GM12878 (cell line): ENCODE measurements at regions not wholly inside any gene's neighbourhood (a gene's known extent, or its start where the extent isn't known, plus 50 kb on each side); places are given as distances from the start of the nearest gene placed in this dataset.

Source experiments
- ATAC-seq: fragments of 200-7000 bp; cut with Tn5 transposase; 3 replicates; pipeline ENCODE4 v1.9.1; 2020; ENCODE audit warnings: mild to moderate bottlenecking, moderate library complexity
- BruUV-seq: library from RNA; stranded (reverse); fragments of 400-500 nt; replicated peaks from 2 replicates; lab custom pipeline; 2021; lab: Mats Ljungman, UMichigan
- CTCF ChIA-PET: fragments of 300-600 bp; sonication (Branson Sonifier 250); formaldehyde crosslinking; extraction: SDS; loops from one replicate; lab custom pipeline; 2021; ENCODE audit warnings: inconsistent platforms; lab: Yijun Ruan, JAX
- POLR2A ChIA-PET: fragments of 350-600 bp; formaldehyde crosslinking; extraction: SDS; loops from one replicate; lab custom pipeline; 2021; ENCODE audit warnings: inconsistent platforms; lab: Charles Lee
- RAD21 ChIA-PET: fragments of 300-600 bp; sonication (Branson Sonifier 250); formaldehyde crosslinking; loops from one replicate; lab custom pipeline; 2023; ENCODE audit warnings: antibody characterized with exemption; ENCODE audit not compliant: unreplicated experiment; lab: Charles Lee
- SMC1A ChIA-PET: fragments of 300-600 bp; sonication (Branson Sonifier 250); formaldehyde crosslinking; loops from one replicate; lab custom pipeline; 2023; ENCODE audit not compliant: unreplicated experiment, uncharacterized antibody; lab: Charles Lee
- DNase-seq: peaks from one replicate; pipeline ENCODE4 v3.0.0-alpha.2; 2011; ENCODE audit warnings: low read depth, low spot score
- FAIRE-seq: peaks from 3 replicates; lab custom pipeline; 2011; peaks lifted over from hg19 to GRCh38; lab: Jason Lieb, UNC
- H2AFZ ChIP-seq: 2 replicates; pipeline ENCODE4 v1.6.0; 2011; ENCODE audit warnings: low read depth, low read length, control low read depth; ENCODE audit not compliant: control insufficient read depth
- H3K27ac ChIP-seq: 2 replicates; pipeline ENCODE4 v1.5.1; 2011; ENCODE audit warnings: control low read depth; ENCODE audit not compliant: control insufficient read depth, insufficient read depth
- H3K27me3 ChIP-seq, 2 experiments: replicated peaks in 1 of 2; 2 replicates each; pipeline versions ENCODE4 v1.6.0 to v1.6.1; 2011; ENCODE audit warnings: low read length in 1 of 2; ENCODE audit not compliant: control insufficient read depth in 2 of 2, insufficient read depth in 2 of 2
- H3K36me3 ChIP-seq, 2 experiments: 2 replicates each; pipeline ENCODE4 v1.5.1; 2011; ENCODE audit warnings: low read length in 1 of 2; ENCODE audit not compliant: control insufficient read depth in 2 of 2, insufficient read depth in 2 of 2
- H3K4me1 ChIP-seq: 2 replicates; pipeline ENCODE4 v1.6.1; 2011; ENCODE audit warnings: mild to moderate bottlenecking, low read length, moderate library complexity, mixed read lengths; ENCODE audit not compliant: control insufficient read depth, insufficient read depth
- H3K4me2 ChIP-seq: 2 replicates; pipeline ENCODE4 v1.6.0; 2011; ENCODE audit warnings: control low read depth; ENCODE audit not compliant: control insufficient read depth, insufficient read depth
- H3K4me3 ChIP-seq: fragments of 200-600 bp; sonication (generic); 2 replicates; pipeline ENCODE4 v1.5.1; 2016
- H3K79me2 ChIP-seq: 2 replicates; pipeline ENCODE4 v1.6.0; 2011; ENCODE audit warnings: low read length; ENCODE audit not compliant: control insufficient read depth, insufficient read depth
- H3K9ac ChIP-seq: 2 replicates; pipeline ENCODE4 v1.8.0; 2011; ENCODE audit warnings: low read length, control low read depth, mixed read lengths; ENCODE audit not compliant: control insufficient read depth, insufficient read depth
- H3K9me3 ChIP-seq: replicated peaks from 3 replicates; pipeline ENCODE4 v1.5.1; 2011; ENCODE audit warnings: mild to moderate bottlenecking, low read length; ENCODE audit not compliant: control insufficient read depth, insufficient read depth
- H4K20me1 ChIP-seq: 2 replicates; pipeline ENCODE4 v1.6.0; 2011; ENCODE audit not compliant: control insufficient read depth, insufficient read depth
- CBFB ChIP-seq: IDR thresholded peaks from 2 replicates; pipeline ENCODE4 v1.6.1; 2016; ENCODE audit warnings: antibody characterized with exemption, low read depth
- ELK1 ChIP-seq: IDR thresholded peaks from 2 replicates; pipeline ENCODE4 v1.6.1; 2012; ENCODE audit warnings: low read depth, low read length, improper control_type of control experiment
- GATAD2B ChIP-seq: fragments of 450-650 bp; conservative IDR thresholded peaks from 2 replicates; pipeline ENCODE4 v1.6.1; 2017; ENCODE audit warnings: low read depth, mild to moderate bottlenecking, moderate library complexity
- HCFC1 ChIP-seq: fragments of 150-350 bp; IDR thresholded peaks from 2 replicates; pipeline ENCODE4 v1.6.1; 2014; ENCODE audit warnings: low read length
- IKZF1 ChIP-seq: fragments of 450-650 bp; conservative IDR thresholded peaks from 2 replicates; pipeline ENCODE4 v1.6.1; 2017; ENCODE audit warnings: antibody characterized with exemption, mild to moderate bottlenecking
- NFIC ChIP-seq: IDR thresholded peaks from 2 replicates; pipeline ENCODE4 v1.6.1; 2012; ENCODE audit warnings: low read depth, mild to moderate bottlenecking, inconsistent platforms, low read length, moderate library complexity
- NFXL1 ChIP-seq: fragments of 450-650 bp; IDR thresholded peaks from 2 replicates; pipeline ENCODE4 v1.6.1; 2017; ENCODE audit warnings: antibody characterized with exemption, mild to moderate bottlenecking, borderline replicate concordance
- NR2F1 ChIP-seq: fragments of 450-650 bp; conservative IDR thresholded peaks from 2 replicates; pipeline ENCODE4 v1.6.1; 2017; ENCODE audit warnings: mild to moderate bottlenecking
- RAD21 ChIP-seq: IDR thresholded peaks from 2 replicates; pipeline ENCODE4 v1.6.1; 2011; ENCODE audit warnings: mild to moderate bottlenecking, low read depth, low read length, moderate library complexity; ENCODE audit not compliant: insufficient read depth
- RELB ChIP-seq: fragments of 450-650 bp; IDR thresholded peaks from 2 replicates; pipeline ENCODE4 v1.6.1; 2017; ENCODE audit warnings: low read depth, mild to moderate bottlenecking, moderate library complexity
- RUNX3 ChIP-seq: IDR thresholded peaks from 2 replicates; pipeline ENCODE4 v1.6.1; 2012; ENCODE audit warnings: low read length, inconsistent platforms
- SUZ12 ChIP-seq: fragments of 200-600 bp; sonication (generic); IDR thresholded peaks from one replicate; pipeline ENCODE4 v1.6.1; 2018; ENCODE audit warnings: antibody characterized with exemption, mild to moderate bottlenecking; ENCODE audit not compliant: unreplicated experiment
- ZBTB4 ChIP-seq: fragments of 450-650 bp; formaldehyde crosslinking; IDR thresholded peaks from 2 replicates; pipeline ENCODE4 v1.4.0; 2022; ENCODE audit warnings: mild to moderate bottlenecking, moderate library complexity
- WGBS: methylation state at CpG from one replicate; pipeline ENCODE4 v1.1.6; 2016; ENCODE audit warnings: low lambda C conversion rate; ENCODE audit not compliant: insufficient replicate concordance, insufficient coverage; ENCODE audit errors: missing lambda C conversion rate; 5-methylcytosine and 5-hydroxymethylcytosine counted together
- in situ Hi-C: fragments of 300-500 bp; cut with MboI; formaldehyde crosslinking; loops from 9 replicates; pipeline ENCODE4 v1.14.3; 2018; ENCODE audit warnings: mixed read lengths
- intact Hi-C: fragments of 100-400 bp; cut with micrococcal nuclease; formaldehyde crosslinking; loops from one replicate; pipeline ENCODE4 v1.14.2; 2022; ENCODE audit not compliant: unreplicated experiment

GRCh38 chr1:79226963-79227362 is 220.4 kb upstream of the ADGRL4 start:
- ChIA-PET SMC1A (no interaction called here), RAD21 (no interaction called here), CTCF (no interaction called here), POLR2A (no interaction called here)
- DNase-seq (no peak), FAIRE-seq (no peak), ATAC-seq (no peak)
- H3K4me2 ChIP-seq: no peak overlapping the region
- no peak overlapping the region for H3K4me3 ChIP-seq
- H3K9me3 ChIP-seq: no peaks in the 10 kb centered on the region
- no peaks in the 10 kb centered on the region for H4K20me1 ChIP-seq
- in situ Hi-C loops (no loop called here), intact Hi-C loops (no loop called here)
- no peaks in the 10 kb centered on the region for H3K79me2 ChIP-seq
- TF ChIP-seq ELK1: no peak
- TF ChIP-seq RAD21: no peak
- no peak for TF ChIP-seq HCFC1
- no peak for TF ChIP-seq NFIC
- TF ChIP-seq SUZ12: no peak
- TF ChIP-seq CBFB: no peak
- TF ChIP-seq GATAD2B: no peak
- TF ChIP-seq NFXL1: no peak
- 0% methylated on average over 2 of the region's 2 CpGs for WGBS
- no peaks in the 10 kb centered on the region for H3K27me3 ChIP-seq
- no peaks in the 10 kb centered on the region for H3K36me3 ChIP-seq
- no TSS peak for BruUV-seq
- H3K4me1 ChIP-seq: no peaks in the 10 kb centered on the region
- H2AFZ ChIP-seq: no peak overlapping the region
- no peak overlapping the region for H3K27ac ChIP-seq
- no peak overlapping the region for H3K9ac ChIP-seq

- ChIA-PET SMC1A (interaction anchor here (1.4 kb wide), 1 partner anchor 10 kb away, joined by 5 read pairs; no protein-coding TSS in a partner anchor), CTCF (no interaction called here), RAD21 (interaction anchor here (0.5 kb wide), 1 partner anchor 25 kb away, joined by 3 read pairs; no protein-coding TSS in a partner anchor), POLR2A (no interaction called here)
- Histone ChIP-seq H3K27ac (no peak overlapping the region), H3K9me3 (no peaks in the 10 kb centered on the region; the same call in 2 of the 3 replicates), H3K27me3 (no peaks in the 10 kb centered on the region), H3K36me3 (no peaks in the 10 kb centered on the region), H2AFZ (no peak overlapping the region), H3K4me2 (no peak overlapping the region), H4K20me1 (no peaks in the 10 kb centered on the region), H3K4me1 (no peaks in the 10 kb centered on the region), H3K4me3 (no peak overlapping the region), H3K9ac (no peak overlapping the region), H3K79me2 (no peaks in the 10 kb centered on the region)
- TF ChIP-seq NR2F1 (no peak), RELB (no peak), IKZF1 (no peak), ZBTB4 (CRISPR knock-in tag) (no peak), RUNX3 (no peak)
- in situ Hi-C loops (no loop called here), intact Hi-C loops (no loop called here)
- no peak for FAIRE-seq
- no peak for DNase-seq
- no peak for ATAC-seq
- WGBS: 0% methylated on average over 3 of the region's 3 CpGs
- no TSS peak for BruUV-seq
These were observed 218.0 kb upstream of the ADGRL4 start for GRCh38 chr1:79224537-79224936.
